Tibial nerve (tissue), 4 donors: ENCODE measurements at regions not wholly inside any gene's neighbourhood (a gene's known extent, or its start where the extent isn't known, plus 50 kb on each side); places are given as distances from the start of the nearest gene placed in this dataset.

ENCODE experiments used
- DNase-seq, 2 donors: peaks; one replicate each; pipeline ENCODE4 v3.0.0-alpha.2; 2019; ENCODE audit warnings: low spot score in 2 of 2
- H3K27ac ChIP-seq, 4 donors: fragments of 200-600 bp; sonication (generic) in 3 of 4; one replicate each; pipeline ENCODE4 v1.5.1; 2017 to 2019; ENCODE audit warnings: mild to moderate bottlenecking in 1 of 4
- H3K27me3 ChIP-seq, 2 donors: fragments of 200-600 bp; sonication (generic) in 1 of 2; one replicate each; pipeline versions ENCODE4 v1.5.1 to v1.6.0; 2017 to 2019
- H3K36me3 ChIP-seq, 3 donors: fragments of 200-600 bp; sonication (generic); one replicate each; pipeline ENCODE4 v1.5.1; 2018 to 2019
- H3K4me1 ChIP-seq, 4 donors: fragments of 200-600 bp; sonication (generic) in 3 of 4; one replicate each; pipeline ENCODE4 v1.5.1; 2017 to 2019
- H3K4me3 ChIP-seq, 4 donors: fragments of 200-600 bp; sonication (generic) in 3 of 4; one replicate each; pipeline ENCODE4 v1.5.1; 2017 to 2019; ENCODE audit warnings: mild to moderate bottlenecking in 1 of 4, moderate library complexity in 1 of 4
- H3K9me3 ChIP-seq, 4 donors: fragments of 200-600 bp; sonication (generic) in 3 of 4; one replicate each; pipeline ENCODE4 v1.5.1; 2017 to 2019
- CTCF ChIP-seq, 5 experiments: fragments of 200-600 bp in 3 of 5; fragments of 450-650 bp in 2 of 5; sonication (generic) in 3 of 5; IDR thresholded peaks; one replicate each; pipeline ENCODE4 v1.5.1; 2016 to 2019; ENCODE audit warnings: antibody characterized with exemption in 5 of 5, mild to moderate bottlenecking in 3 of 5, moderate library complexity in 2 of 5
- EP300 ChIP-seq, 2 donors: sonication (generic); formaldehyde crosslinking; IDR thresholded peaks; one replicate each; pipeline ENCODE4 v1.6.1; 2017; ENCODE audit warnings: antibody characterized with exemption in 2 of 2, mild to moderate bottlenecking in 1 of 2
- POLR2A ChIP-seq, 2 donors: fragments of 450-650 bp; IDR thresholded peaks; one replicate each; pipeline ENCODE4 v1.6.1; 2017; ENCODE audit warnings: antibody characterized with exemption in 2 of 2, mild to moderate bottlenecking in 2 of 2, moderate library complexity in 2 of 2
- WGBS, 2 donors: methylation state at CpG; one replicate each; pipeline ENCODE4 v1.1.5; 2018; 5-methylcytosine and 5-hydroxymethylcytosine counted together

DNA sequence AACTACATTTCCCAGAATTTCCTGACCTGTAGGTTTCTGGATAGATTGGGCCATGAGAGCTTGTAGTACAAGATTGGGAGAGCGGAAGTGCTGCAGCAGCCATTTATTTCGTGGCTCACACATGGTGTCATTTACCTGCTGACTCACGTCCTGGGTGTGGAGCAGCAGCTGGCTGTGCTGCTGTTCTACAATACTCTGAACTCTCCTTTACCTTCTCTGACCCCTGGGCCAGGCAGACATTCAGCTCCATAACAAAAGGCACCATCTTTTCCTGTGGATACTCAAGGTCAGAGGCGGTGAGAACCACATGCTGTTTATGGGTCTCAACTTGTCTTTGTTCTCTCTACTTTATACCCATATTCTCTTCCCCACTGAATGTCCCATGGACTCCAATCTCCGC lies 490.2 kb downstream of the IGSF11 start:
- 62 to 80% methylated on average over 5 of the region's 5 CpGs for WGBS, 2 donors
- no peaks in the 10 kb centered on the region for H3K36me3 ChIP-seq

GRCh38 chr3:118548434-118548833 lies 486.2 kb downstream of the IGSF11 start:
- TF ChIP-seq CTCF (IDR thresholded peaks at IDR 0.05), result no peak
- TF ChIP-seq EP300 (IDR thresholded peaks at IDR 0.05), result no peak
- TF ChIP-seq POLR2A (IDR thresholded peaks at IDR 0.05), result no peak
- no peak for DNase-seq
- WGBS, 2 donors, result 71 to 73% methylated on average over 4 of the region's 4 CpGs
- Histone ChIP-seq H3K4me1 (no peaks in the 10 kb centered on the region), H3K4me3 (no peak overlapping the region), H3K9me3 (no peaks in the 10 kb centered on the region), H3K36me3 (no peaks in the 10 kb centered on the region), H3K27me3 (no peaks in the 10 kb centered on the region), H3K27ac (no peak overlapping the region)

More for the DNA sequence above, 490.2 kb downstream of the IGSF11 start:
- no peak for TF ChIP-seq EP300 (IDR thresholded peaks at IDR 0.05)
- no peak for TF ChIP-seq POLR2A (IDR thresholded peaks at IDR 0.05)
- no peak for TF ChIP-seq CTCF (IDR thresholded peaks at IDR 0.05)
- Histone ChIP-seq H3K9me3 (no peaks in the 10 kb centered on the region), H3K27me3 (no peaks in the 10 kb centered on the region), H3K27ac (no peak overlapping the region), H3K4me1 (no peaks in the 10 kb centered on the region), H3K4me3 (no peak overlapping the region)
- DNase-seq, result no peak

DNA sequence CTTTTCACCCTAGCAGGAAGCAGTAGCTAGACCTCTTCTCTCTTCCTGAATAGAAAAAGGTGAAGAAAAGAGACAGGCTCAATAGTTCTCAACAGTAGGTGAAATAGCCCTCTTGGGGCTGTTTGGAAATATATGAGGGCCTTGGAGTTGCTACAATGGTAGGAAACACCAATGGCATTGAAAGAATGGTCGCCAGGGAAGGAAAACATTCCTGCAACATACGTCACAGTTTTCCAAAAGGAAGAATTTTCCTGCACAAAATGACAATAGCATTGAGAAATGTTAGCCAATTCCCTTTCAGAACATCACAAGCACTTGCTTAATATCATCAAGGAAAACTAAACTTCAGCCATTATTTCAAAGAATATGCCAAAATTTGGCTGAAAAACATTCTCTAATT lies 484.5 kb downstream of the IGSF11 start:
- Histone ChIP-seq H3K9me3 (no peaks in the 10 kb centered on the region), H3K27ac (no peak overlapping the region), H3K4me1 (no peaks in the 10 kb centered on the region), H3K27me3 (no peaks in the 10 kb centered on the region), H3K4me3 (no peak overlapping the region), H3K36me3 (no peaks in the 10 kb centered on the region)
- TF ChIP-seq POLR2A (IDR thresholded peaks at IDR 0.05) (no peak), CTCF (IDR thresholded peaks at IDR 0.05) (no peak), EP300 (IDR thresholded peaks at IDR 0.05) (no peak)
- 25 to 28% methylated on average over 2 of the region's 2 CpGs for WGBS, 2 donors
- no peak for DNase-seq

DNA sequence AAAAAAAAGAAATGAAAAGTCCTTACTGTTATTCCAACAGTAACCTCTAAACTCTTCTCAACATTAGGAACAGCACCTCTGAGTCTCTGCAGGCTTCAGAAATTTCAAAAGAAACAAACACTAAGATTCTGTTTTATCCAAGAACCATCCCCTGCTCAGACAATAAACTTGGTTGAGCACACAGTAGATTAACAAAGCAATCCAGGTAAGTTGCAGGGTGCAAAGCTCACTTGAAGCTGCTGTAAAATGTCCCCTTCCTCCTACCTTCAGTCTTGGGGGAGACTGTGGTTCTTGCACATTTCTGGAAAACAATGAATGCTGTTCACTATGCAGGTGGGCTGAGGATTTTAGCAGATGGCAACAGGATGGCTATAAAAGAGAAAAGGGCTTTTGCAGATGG lies 484.1 kb downstream of the IGSF11 start:
- TF ChIP-seq POLR2A (IDR thresholded peaks at IDR 0.05), result no peak
- no peak for TF ChIP-seq EP300 (IDR thresholded peaks at IDR 0.05)
- no peak for TF ChIP-seq CTCF (IDR thresholded peaks at IDR 0.05)
- Histone ChIP-seq H3K9me3 (no peaks in the 10 kb centered on the region), H3K4me3 (no peak overlapping the region), H3K36me3 (no peaks in the 10 kb centered on the region), H3K4me1 (no peaks in the 10 kb centered on the region), H3K27ac (no peak overlapping the region), H3K27me3 (no peaks in the 10 kb centered on the region)
- DNase-seq, result no peak

GRCh38 chr3:118554148-118554838 lies 480.4 kb downstream of the IGSF11 start:
- H3K4me3 ChIP-seq, result no peak overlapping the region
- H3K27me3 ChIP-seq, result no peaks in the 10 kb centered on the region
- H3K27ac ChIP-seq, result no peak overlapping the region
- DNase-seq, result no peak
- H3K9me3 ChIP-seq, result no peaks in the 10 kb centered on the region
- WGBS, 2 donors, result 75 to 78% methylated on average over 5 of the region's 5 CpGs
- H3K36me3 ChIP-seq, result no peaks in the 10 kb centered on the region
- no peaks in the 10 kb centered on the region for H3K4me1 ChIP-seq
- TF ChIP-seq POLR2A (IDR thresholded peaks at IDR 0.05), result no peak
- TF ChIP-seq EP300 (IDR thresholded peaks at IDR 0.05), result no peak
- no peak for TF ChIP-seq CTCF (IDR thresholded peaks at IDR 0.05)
